Psoas muscle (tissue), 7 donors: ENCODE measurements at regions not wholly inside any gene's neighbourhood (a gene's known extent, or its start where the extent isn't known, plus 50 kb on each side); places are given as distances from the start of the nearest gene placed in this dataset.

Source experiments
- ATAC-seq, 4 donors: fragments of 200-7000 bp; cut with Tn5 transposase; one replicate each; pipeline ENCODE4 v1.9.1; 2020; ENCODE audit warnings: moderate library complexity in 3 of 4, mild to moderate bottlenecking in 2 of 4
- DNase-seq, 2 donors: peaks; one replicate each; pipeline ENCODE4 v3.0.0-alpha.2; 2020
- H3K27ac ChIP-seq: fragments of 200-600 bp; one replicate; pipeline ENCODE4 v1.8.0; 2022
- H3K27me3 ChIP-seq, 3 donors: fragments of 200-600 bp in 1 of 3; one replicate each; pipeline versions ENCODE4 v1.6.1 to v1.8.0; 2013 to 2022; ENCODE audit warnings: low read length in 2 of 3, mild to moderate bottlenecking in 2 of 3, moderate library complexity in 1 of 3; ENCODE audit not compliant: insufficient read depth in 3 of 3
- H3K36me3 ChIP-seq, 2 donors: fragments of 200-600 bp in 1 of 2; one replicate each; pipeline versions ENCODE4 v1.6.1 to v1.8.0; 2013 to 2022; ENCODE audit warnings: low read depth in 1 of 2, mild to moderate bottlenecking in 1 of 2, moderate library complexity in 1 of 2; ENCODE audit not compliant: insufficient read depth in 1 of 2
- H3K4me1 ChIP-seq: fragments of 200-600 bp; one replicate; pipeline ENCODE4 v1.8.0; 2022
- H3K4me3 ChIP-seq: fragments of 200-600 bp; one replicate; pipeline ENCODE4 v1.8.0; 2022; ENCODE audit warnings: mild to moderate bottlenecking
- H3K9me3 ChIP-seq: fragments of 200-600 bp; one replicate; pipeline ENCODE4 v1.8.0; 2022
- CTCF ChIP-seq: fragments of 200-600 bp; IDR thresholded peaks from one replicate; pipeline ENCODE4 v1.8.0; 2022; ENCODE audit warnings: antibody characterized with exemption
- WGBS, 3 donors: extraction: QIAGEN DNeasy Blood & Tissue Kit; methylation state at CpG; one replicate each; pipeline versions ENCODE4 v1.1.6 to v1.1.7; 2013; 5-methylcytosine and 5-hydroxymethylcytosine counted together
- intact Hi-C, 2 donors: fragments of 100-400 bp; cut with DNase I; formaldehyde crosslinking; loops; one replicate each; pipeline versions ENCODE4 v1.11.0 to v1.14.2; 2022
- donor health status: healthy with polysubstance abuse.
- donor health status: DM: no; HTN: no; CAD: no; lungs with moderate emphysema.
- donor health status: Bipolar disorder and iron deficiency.
- donor health status: healthy.
- donor health status: DM: yes; HTN: yes; CAD: no.
- donor health status: DM: no; HTN: no; CAD: no.
- donor health status: DM: yes; HTN: yes; CAD: no.

GRCh38 chr17:55580596-55581133, 69.4 kb upstream of the SMIM36 start:
- intact Hi-C loops = no loop called here
- peaks cover 13% of the 10 kb centered on the region for H3K4me1 ChIP-seq
- no peak for TF ChIP-seq CTCF
- ATAC-seq (no peak), DNase-seq (no peak)
- no peak overlapping the region for H3K27ac ChIP-seq
- H3K9me3 ChIP-seq = no peaks in the 10 kb centered on the region
- WGBS, 3 donors = 61 to 68% (median 65%) methylated on average over 5 of the region's 5 CpGs
- no peaks in the 10 kb centered on the region for H3K27me3 ChIP-seq
- H3K36me3 ChIP-seq = no peaks in the 10 kb centered on the region
- H3K4me3 ChIP-seq = no peak overlapping the region

GRCh38 chr17:55577687-55578086, 66.4 kb upstream of the SMIM36 start:
- no peak for TF ChIP-seq CTCF
- H3K9me3 ChIP-seq = no peaks in the 10 kb centered on the region
- no peaks in the 10 kb centered on the region for H3K4me1 ChIP-seq
- H3K4me3 ChIP-seq = peak overlapping the region; percentile 49
- WGBS, 3 donors = 53 to 60% (median 54%) methylated on average over 14 of the region's 14 CpGs
- H3K27me3 ChIP-seq = no peaks in the 10 kb centered on the region
- intact Hi-C loops = no loop called here
- ATAC-seq (peak in 3 of 4 donors; percentile 19 to 36 (median 35)), DNase-seq (peak in 1 of 2 donors; percentile 52)
- no peaks in the 10 kb centered on the region for H3K36me3 ChIP-seq
- peak overlapping the region; percentile 69 for H3K27ac ChIP-seq

- no peak for TF ChIP-seq CTCF
- Histone ChIP-seq H3K36me3 (no peaks in the 10 kb centered on the region), H3K9me3 (no peaks in the 10 kb centered on the region), H3K4me1 (no peaks in the 10 kb centered on the region), H3K27ac (peak overlapping the region; percentile 69), H3K4me3 (peak overlapping the region; percentile 49), H3K27me3 (no peaks in the 10 kb centered on the region)
- intact Hi-C loops = no loop called here
- 32 to 36% (median 32%) methylated on average over 9 of the region's 9 CpGs for WGBS, 3 donors
- no peak for DNase-seq
- peak in 2 of 4 donors; percentile 36 to 47 for ATAC-seq
Observed at GRCh38 chr17:55576996-55577586, 65.8 kb upstream of the SMIM36 start.

GRCh38 chr17:55576237-55576995, 65.2 kb upstream of the SMIM36 start:
- ATAC-seq = peak in 3 of 4 donors; percentile 54 to 71 (median 67)
- Histone ChIP-seq H3K27me3 (no peaks in the 10 kb centered on the region), H3K36me3 (no peaks in the 10 kb centered on the region), H3K27ac (peak overlapping the region; percentile 69), H3K4me1 (no peaks in the 10 kb centered on the region), H3K9me3 (no peaks in the 10 kb centered on the region), H3K4me3 (peak overlapping the region; percentile 49)
- intact Hi-C loops = no loop called here
- TF ChIP-seq CTCF = no peak
- 49 to 64% (median 52%) methylated on average over 8 of the region's 8 CpGs for WGBS, 3 donors
- DNase-seq = peak in 1 of 2 donors; percentile 34
